OCI-M1 (cell line): ENCODE measurements at regions not wholly inside any gene's neighbourhood (a gene's known extent, or its start where the extent isn't known, plus 50 kb on each side); places are given as distances from the start of the nearest gene placed in this dataset.

Source experiments
- DNase-seq: peaks from one replicate; lab custom pipeline; 2025; lab: John Stamatoyannopoulos, UW

GRCh38 chr18:47758000-47758399, 172.5 kb downstream of the SMAD2 start:
- DNase-seq, result peak; percentile 26

GRCh38 chr18:47756364-47757016, 174.0 kb downstream of the SMAD2 start:
- DNase-seq, result peak; percentile 68

GRCh38 chr18:47755102-47755456, 175.4 kb downstream of the SMAD2 start:
- DNase-seq, result no peak

GRCh38 chr18:47754311-47755101, 176.0 kb downstream of the SMAD2 start:
- peak; percentile 65 for DNase-seq

- DNase-seq, result no peak
Measured at GRCh38 chr18:47752796-47753645, 177.4 kb downstream of the SMAD2 start.

- DNase-seq, result no peak
Measured at GRCh38 chr18:47750889-47751423, 179.5 kb downstream of the SMAD2 start.

GRCh38 chr18:47749600-47749973, 180.9 kb downstream of the SMAD2 start:
- no peak for DNase-seq

GRCh38 chr18:47748847-47749599, 181.4 kb downstream of the SMAD2 start:
- peak; percentile 86 for DNase-seq

- DNase-seq, result no peak
Measured at GRCh38 chr18:47748093-47748796, 182.2 kb downstream of the SMAD2 start.

- DNase-seq, result no peak
Measured at GRCh38 chr18:47747260-47747795, 183.1 kb downstream of the SMAD2 start.

GRCh38 chr18:47746615-47747014, 183.8 kb downstream of the SMAD2 start:
- DNase-seq, result no peak

- DNase-seq, result no peak
Measured at GRCh38 chr18:47745227-47745626, 185.2 kb downstream of the SMAD2 start.

GRCh38 chr18:47737956-47738355, 192.5 kb downstream of the SMAD2 start:
- DNase-seq, result no peak

GRCh38 chr18:47737198-47737830, 193.1 kb downstream of the SMAD2 start:
- no peak for DNase-seq

GRCh38 chr18:47736376-47737140, 193.9 kb downstream of the SMAD2 start:
- no peak for DNase-seq

- no peak for DNase-seq
Measured at GRCh38 chr18:47735041-47735702, 195.3 kb downstream of the SMAD2 start.

GRCh38 chr18:47731276-47731675, 199.2 kb downstream of the SMAD2 start:
- DNase-seq, result no peak

GRCh38 chr18:47730795-47731194, 199.7 kb downstream of the SMAD2 start:
- DNase-seq, result no peak

- DNase-seq, result no peak
Measured at GRCh38 chr18:47729356-47729755, 201.1 kb downstream of the SMAD2 start.
